NCI-H526 treated with DMSO at 0.1 percent for 48 hours (cell line): ENCODE measurements at regions not wholly inside any gene's neighbourhood (a gene's known extent, or its start where the extent isn't known, plus 50 kb on each side); places are given as distances from the start of the nearest gene placed in this dataset.

Experiments
- DNase-seq: peaks from one replicate; lab custom pipeline; 2025; lab: John Stamatoyannopoulos, UW

DNA sequence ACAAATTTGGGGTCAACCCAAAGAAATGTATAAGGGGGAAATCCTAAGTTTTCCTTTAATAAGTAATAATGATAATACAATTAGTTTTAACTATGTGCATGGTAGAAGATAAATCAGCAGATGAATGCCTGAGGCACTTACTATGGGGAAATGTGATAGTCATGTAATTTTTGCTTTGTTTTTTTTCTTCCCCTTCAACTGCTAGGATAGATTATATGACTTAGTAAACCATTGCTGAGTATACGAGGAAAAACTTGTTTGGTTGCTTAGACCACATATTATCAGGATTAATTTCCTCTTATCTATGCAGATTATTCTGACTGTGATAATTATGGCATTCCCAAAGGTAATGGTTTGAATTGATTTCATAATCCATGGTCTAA is 181.1 kb downstream of the TGFB2 start:
- DNase-seq, result no peak

DNA sequence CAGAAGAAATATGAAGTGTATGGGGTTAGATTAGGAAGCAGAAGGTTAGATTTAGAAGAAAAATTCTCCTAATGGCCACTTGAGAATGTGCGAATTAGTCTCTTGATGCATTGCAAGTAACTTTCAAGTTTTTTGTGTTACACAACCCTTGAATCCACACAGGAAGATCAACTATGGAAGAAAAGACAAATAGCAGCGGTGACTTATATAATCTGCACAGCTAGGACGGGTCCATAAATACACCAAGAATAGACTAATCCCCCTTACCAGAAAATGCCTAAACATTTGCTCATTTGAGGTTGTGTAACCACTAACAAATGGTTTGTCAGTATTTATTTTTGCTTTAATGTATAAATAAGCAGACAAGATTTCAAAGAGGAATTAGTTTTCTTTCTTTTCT is 182.6 kb downstream of the TGFB2 start:
- no peak for DNase-seq

DNA sequence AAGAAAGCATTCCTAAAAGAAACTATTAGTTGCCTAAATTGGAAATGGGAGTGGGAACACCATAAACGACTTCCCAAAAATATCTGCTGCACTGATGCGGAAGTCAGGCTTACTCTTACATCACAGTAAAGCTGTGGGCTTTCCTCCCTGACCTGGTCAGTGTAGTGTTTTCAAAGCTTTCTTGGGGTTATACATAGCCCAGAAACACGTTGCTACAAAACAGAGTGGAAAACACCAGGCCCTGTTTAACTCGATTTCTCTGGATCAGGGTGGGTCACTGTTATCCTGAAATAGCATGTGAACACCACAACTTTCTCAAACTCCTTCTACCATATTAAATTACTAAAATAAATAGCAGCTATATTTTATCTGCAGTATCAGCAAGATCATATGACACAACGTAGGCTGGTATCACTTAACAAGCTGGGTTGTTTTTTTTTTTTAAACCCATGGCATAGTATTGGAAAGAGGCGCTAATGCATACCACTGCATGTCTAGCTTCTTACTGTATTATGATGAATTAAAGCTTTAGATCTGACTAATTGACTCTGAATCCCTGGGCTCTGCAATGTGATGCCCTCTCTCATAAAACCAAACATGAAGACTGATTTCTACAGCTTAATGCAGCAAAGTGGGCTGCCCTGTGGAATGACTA is 184.6 kb downstream of the TGFB2 start:
- DNase-seq, result no peak

GRCh38 chr1:218531936-218532335 is 186.8 kb downstream of the TGFB2 start:
- DNase-seq, result no peak

- no peak for DNase-seq
These were observed 191.3 kb downstream of the TGFB2 start for GRCh38 chr1:218536296-218536986.

DNA sequence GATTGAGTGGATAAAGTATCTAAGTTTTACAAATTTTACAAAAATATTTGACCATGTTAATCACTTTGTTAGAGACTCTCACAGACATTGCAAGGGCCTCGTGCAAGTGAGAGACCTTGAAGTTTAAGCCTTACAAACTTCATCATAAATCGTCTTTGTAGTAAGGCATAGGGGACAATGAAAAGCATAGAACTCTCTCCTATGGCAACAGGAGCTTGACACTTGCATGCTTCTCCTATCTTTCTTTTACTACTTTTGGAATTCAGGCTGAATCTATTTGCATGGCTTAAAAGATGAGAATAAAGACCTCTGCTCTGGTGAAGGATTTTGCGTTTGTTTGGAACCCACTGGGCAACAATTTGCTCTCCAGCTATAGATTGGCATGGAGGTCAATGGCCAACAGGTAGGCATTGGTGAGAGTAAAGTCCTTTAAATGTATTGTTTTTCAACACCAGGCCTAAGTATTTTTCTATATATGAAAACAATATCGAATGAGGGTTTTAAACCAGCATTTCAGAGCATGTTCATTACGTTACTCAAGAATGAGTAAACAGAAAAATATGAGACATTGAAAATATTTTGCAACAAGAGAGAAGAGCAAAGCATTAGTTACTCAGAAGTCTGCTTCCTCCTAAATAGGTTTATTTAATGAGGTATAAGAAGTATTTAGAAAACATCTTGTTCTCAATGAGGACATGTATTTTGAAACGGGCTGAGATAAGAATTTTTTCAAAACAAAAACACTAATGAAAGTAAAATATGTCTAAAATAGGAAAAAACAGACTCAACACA is 192.2 kb downstream of the TGFB2 start:
- DNase-seq, result no peak

- no peak for DNase-seq
These were observed 193.2 kb downstream of the TGFB2 start for GRCh38 chr1:218538341-218538740.

- no peak for DNase-seq
These were observed 201.2 kb downstream of the TGFB2 start for GRCh38 chr1:218546314-218546713.

GRCh38 chr1:218547957-218548730 is 203.0 kb downstream of the TGFB2 start:
- no peak for DNase-seq

GRCh38 chr1:218548764-218549163 is 203.6 kb downstream of the TGFB2 start:
- DNase-seq, result no peak

DNA sequence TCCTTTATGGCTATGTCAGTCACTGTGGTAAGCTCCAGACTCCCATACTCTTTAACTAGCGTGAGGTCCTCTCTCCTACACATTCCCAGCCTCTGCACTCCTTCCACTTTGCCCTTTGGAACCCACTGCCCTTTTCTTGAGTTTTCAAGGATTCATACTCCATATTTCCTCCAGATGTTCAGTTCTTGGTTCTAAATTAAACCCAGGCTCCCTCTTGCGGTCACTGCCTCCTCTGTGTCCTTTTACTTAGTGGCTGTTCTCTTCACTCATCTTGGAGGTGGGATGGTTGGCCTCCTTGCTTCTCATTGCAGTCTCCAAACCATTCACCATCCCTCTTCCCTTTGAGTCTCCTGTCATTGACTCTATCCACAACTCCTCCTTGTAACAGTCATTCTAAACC is 208.1 kb downstream of the TGFB2 start:
- DNase-seq, result no peak

GRCh38 chr1:218556016-218556415 is 210.9 kb downstream of the TGFB2 start:
- DNase-seq, result no peak

- DNase-seq, result no peak
These were observed 212.6 kb downstream of the TGFB2 start for GRCh38 chr1:218557731-218558130.

GRCh38 chr1:218558271-218558810 is 213.2 kb downstream of the TGFB2 start:
- no peak for DNase-seq

DNA sequence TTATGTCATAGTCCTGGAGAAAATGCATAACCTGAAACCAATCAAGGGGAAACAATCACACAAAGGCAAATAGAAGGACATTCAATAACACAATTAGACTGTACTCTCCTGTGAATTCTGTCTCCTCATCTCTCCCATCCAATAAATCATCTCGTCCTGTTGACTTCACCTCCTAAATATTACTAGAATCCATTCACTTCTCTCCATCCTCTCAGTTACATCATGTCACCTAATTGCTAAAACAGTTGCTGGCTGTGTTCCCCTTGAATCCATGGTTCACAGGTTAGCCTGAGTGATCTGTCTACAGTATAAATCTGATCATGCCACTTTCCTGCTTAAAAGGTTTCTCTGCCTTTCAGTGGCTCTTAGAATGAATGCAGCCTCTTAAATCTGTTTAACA is 220.2 kb downstream of the TGFB2 start:
- DNase-seq, result no peak

DNA sequence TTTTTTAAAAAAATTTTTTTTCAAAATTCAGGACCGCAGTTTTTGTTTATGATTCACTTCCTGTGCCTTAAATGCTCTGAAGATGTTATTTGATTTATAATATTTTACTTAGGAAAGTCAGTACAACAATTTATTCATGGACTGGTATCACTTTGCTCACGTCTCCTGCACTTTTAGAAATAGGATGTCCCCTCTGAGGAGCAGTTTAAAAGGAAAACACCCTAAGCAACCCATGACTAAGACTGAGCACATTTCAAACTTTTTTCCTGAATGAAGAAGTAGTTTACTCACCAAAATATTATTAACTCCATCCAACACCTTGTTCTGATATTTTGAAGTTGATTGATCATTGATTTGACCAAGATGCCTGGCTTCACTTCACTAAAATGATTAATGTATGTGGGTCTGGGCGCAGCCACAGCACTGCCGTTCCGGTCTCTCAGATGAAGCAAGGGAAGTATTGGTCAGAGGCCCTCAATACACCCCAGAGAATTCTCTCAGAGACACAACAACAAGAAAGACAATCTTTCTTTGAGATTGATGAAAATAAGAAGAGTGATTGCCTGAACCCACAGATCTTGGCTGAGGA is 223.9 kb downstream of the TGFB2 start:
- no peak for DNase-seq

- no peak for DNase-seq
These were observed 225.3 kb downstream of the TGFB2 start for GRCh38 chr1:218570456-218570855.

DNA sequence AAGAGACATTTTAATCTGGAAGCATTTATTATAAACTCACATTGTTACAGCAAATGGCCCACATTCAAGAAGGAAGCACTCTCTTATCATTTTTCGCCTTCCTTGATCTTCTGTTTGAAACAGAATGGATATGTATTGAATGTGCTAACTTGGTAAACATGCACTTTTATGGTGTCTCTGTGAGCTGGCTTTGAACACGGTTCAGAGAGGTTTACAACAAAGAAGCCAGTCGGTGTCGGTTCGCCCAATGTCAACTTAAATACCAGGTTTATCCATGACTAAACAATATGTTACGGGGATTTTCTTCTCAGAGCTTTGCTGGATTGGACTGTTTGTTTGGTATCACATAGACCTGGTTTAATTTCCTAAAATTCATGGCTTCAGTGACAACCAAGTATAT is 226.4 kb downstream of the TGFB2 start:
- DNase-seq, result no peak

DNA sequence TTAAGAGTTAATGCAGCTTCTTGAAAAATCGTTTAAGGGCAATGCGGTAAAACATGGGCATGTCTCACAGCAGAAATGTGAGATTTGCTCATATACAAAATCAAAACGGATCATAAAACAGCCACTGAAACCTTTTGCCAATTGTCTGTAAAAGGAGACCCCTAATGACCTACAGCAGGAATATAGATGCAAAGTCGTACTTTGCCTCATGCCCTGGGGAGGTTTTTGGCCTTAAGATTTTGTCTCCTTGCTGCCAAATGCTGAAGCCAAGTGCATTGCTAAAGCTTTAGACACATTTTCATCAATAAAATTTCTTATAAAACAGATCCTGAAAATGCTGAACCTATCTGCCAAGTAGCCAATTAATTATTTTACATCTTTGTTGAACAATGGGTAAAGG is 226.9 kb downstream of the TGFB2 start:
- no peak for DNase-seq

DNA sequence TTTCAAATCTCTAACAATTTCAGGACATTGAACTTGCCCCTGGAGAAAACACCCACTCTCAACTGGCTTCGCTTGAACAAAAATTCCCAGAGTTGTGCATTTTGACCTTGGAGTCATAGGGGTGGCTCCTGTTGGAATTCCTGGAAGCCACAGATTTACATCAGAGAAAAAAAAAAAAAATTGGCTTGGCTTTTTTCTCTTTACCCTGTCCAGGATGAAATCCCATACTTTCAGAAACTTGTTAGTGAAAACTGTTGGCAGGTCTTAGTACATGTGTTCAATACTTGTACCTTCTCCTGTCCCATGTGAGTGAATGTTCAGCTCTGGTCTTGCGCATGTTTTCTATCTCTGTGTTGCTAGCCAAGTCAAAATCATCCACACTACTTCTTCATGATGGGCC is 228.8 kb downstream of the TGFB2 start:
- DNase-seq, result no peak

- DNase-seq, result no peak
These were observed 229.9 kb downstream of the TGFB2 start for GRCh38 chr1:218575079-218575478.

DNA sequence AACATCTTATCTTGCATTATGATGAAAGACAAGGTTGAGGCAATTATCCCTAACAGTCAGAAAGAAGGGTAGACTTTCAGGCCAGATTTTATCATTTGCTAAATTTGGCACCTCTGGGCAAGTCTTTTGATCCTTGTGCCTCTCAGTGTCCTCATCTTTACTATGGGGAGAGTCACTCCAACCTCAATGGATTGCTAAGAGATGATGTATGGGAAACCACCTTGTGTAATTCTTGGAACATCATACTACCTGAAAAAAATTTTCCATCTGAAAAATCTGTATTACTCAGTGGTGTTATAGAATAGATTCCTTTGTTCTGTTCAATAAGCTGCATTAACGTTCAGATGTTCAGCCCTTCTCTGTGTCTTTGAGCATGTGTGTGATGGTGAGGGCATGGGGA is 230.7 kb downstream of the TGFB2 start:
- DNase-seq, result no peak
